ENCODE measurements at regions not wholly inside any gene's neighbourhood (a gene's known extent, or its start where the extent isn't known, plus 50 kb on each side); places are given as distances from the start of the nearest gene placed in this dataset.
"Not testable (repeated sequence)": the region's sequence is repeated elsewhere in the genome, so short reads cannot be mapped to it uniquely, and the experiment has no call there.

DNA sequence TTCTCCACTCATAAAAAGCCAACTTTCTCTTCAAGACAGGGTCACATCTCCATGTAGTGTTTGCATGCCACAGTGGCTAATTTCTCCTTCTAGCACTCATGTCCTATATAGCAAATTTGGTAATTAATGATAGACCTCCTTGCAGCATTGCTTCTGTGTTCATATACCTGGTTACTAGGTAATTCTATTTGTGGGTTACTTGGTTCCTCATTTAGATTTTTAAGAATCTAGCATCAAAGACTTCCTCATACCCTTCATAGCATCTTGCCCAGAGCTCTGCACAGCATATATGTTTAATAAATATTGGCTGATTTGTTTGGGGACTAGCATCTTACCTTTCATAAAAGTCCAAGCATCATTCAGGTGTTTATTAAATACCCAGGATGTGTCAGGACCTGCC, 152.1 kb downstream of the DUSP6 start:
- Mint-ChIP-seq H3K27ac (no peak overlapping the region), H3K36me3 (ENCODE audit: low read depth) (no peaks in the 10 kb centered on the region), H3K4me3 (no peak overlapping the region), H3K4me1 (ENCODE audit: low read depth) (peaks cover 13% of the 10 kb centered on the region), H3K9me3 (no peaks in the 10 kb centered on the region), H3K27me3 (no peaks in the 10 kb centered on the region)
- no peak for DNase-seq

DNA sequence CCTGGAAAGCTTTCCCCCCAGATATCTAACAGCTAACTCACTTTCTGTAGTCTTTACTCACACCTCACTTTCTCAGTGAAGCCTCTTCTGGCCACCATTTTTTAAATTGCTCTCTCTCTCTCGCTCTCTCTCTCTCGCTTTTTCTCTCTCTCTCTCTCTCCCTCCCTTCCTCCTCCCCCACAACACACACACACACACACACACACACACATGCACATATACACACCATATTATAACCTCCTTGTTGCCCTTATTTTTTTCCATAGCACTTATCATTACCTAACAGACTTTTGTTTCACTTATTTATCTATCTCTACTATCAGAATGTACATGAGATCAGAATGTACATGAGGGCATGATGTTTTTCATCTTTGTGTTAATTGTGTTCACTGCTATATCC, 156.8 kb downstream of the DUSP6 start:
- Mint-ChIP-seq H3K27me3 (no peaks in the 10 kb centered on the region), H3K4me1 (ENCODE audit: low read depth) (peaks cover 5% of the 10 kb centered on the region), H3K4me3 (no peak overlapping the region), H3K9me3 (peaks cover 6% of the 10 kb centered on the region), H3K27ac (no peak overlapping the region), H3K36me3 (ENCODE audit: low read depth) (no peaks in the 10 kb centered on the region)
- DNase-seq: no peak

DNA sequence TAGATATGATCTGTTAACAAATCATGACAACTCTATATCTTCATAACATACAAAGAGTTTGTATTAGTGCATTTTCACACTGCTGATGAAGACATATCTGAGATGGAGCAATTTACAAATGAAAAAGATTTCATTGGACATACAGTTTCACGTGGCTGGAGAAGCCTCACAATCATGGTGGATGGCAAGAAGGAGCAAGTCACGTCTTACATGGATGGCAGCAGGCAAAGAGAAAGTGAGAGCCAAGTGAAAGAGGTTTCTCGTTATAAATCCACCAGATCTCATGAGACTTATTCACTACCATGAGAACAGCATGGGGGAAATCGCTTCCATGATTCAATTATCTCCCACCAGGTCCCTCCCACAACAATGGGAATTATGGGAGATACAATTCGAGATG, 157.6 kb downstream of the DUSP6 start:
- no peaks in the 10 kb centered on the region for H3K27me3 Mint-ChIP-seq
- no peaks in the 10 kb centered on the region for H3K36me3 Mint-ChIP-seq (ENCODE audit: low read depth)

DNA sequence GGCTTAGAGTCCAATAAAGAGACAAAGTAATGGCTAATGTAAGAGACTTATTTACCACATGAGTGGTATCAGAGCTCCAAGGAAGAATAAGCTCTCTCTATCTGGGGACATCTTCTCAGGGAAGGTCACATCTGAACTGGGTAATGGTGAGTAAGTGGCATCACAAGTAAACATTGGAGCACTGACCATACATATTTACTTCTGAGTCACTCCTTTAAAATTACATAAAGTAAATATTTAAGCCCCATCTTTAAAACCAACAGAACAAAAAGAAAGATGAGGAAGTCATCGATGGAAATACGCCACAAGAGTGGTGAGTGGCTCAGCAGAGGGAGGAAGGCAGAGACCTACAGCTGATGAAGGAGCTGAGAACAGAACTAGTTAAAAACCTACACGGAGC, 159.9 kb downstream of the DUSP6 start:
- H3K4me3 Mint-ChIP-seq: no peak overlapping the region
- DNase-seq: no peak

More for the DNA sequence above, 157.6 kb downstream of the DUSP6 start:
- DNase-seq: no peak
- Mint-ChIP-seq H3K9me3 (peaks cover 9% of the 10 kb centered on the region), H3K4me1 (ENCODE audit: low read depth) (peaks cover 5% of the 10 kb centered on the region), H3K27ac (no peak overlapping the region), H3K4me3 (no peak overlapping the region)

DNA sequence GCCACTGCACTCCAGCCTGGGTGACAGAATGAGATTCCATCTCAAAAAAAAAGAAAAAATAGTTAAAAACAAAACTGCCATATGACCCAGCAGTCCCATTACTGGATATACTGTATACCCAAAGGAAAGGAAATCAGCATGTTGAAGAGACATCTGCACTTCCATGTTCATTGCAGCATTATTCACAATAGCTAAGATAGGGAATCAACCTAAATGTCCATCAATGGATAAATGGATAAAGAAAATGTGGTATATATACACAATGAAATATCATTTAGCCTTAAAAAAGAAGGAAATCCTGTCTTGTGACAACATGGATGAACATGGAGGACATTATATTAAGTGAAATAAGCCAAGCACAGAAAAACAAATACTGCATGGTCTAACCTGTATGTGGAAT, 160.7 kb downstream of the DUSP6 start:
- H3K4me1 Mint-ChIP-seq (ENCODE audit: low read depth); H3K27ac Mint-ChIP-seq; DNase-seq; H3K27me3 Mint-ChIP-seq; H3K4me3 Mint-ChIP-seq: not testable (repeated sequence)
- Mint-ChIP-seq H3K9me3 (peaks cover 26% of the 10 kb centered on the region), H3K36me3 (ENCODE audit: low read depth) (peaks cover 11% of the 10 kb centered on the region)

More for the DNA sequence above, 159.9 kb downstream of the DUSP6 start:
- peaks cover 26% of the 10 kb centered on the region for H3K9me3 Mint-ChIP-seq
- H3K36me3 Mint-ChIP-seq (ENCODE audit: low read depth): peaks cover 11% of the 10 kb centered on the region
- H3K27ac Mint-ChIP-seq: no peak overlapping the region
- no peaks in the 10 kb centered on the region for H3K27me3 Mint-ChIP-seq
- H3K4me1 Mint-ChIP-seq (ENCODE audit: low read depth): peaks cover 2% of the 10 kb centered on the region

DNA sequence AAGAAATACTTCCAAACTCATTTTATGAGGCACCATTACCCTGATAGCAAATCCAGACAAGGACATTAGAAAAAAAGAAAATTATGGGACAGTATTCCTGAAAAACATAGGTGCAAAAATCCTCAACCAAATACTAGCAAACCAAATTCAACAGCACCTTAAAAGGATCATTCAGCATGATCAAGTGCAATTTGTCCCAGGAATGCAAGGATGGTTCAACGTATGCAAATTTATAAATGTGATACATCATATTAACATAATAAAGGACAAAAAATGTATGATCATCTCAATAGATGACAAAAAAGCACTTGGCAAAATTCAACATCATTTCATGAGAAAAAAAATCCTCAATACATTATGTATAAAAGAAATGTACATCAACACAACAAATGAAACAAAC, 162.9 kb downstream of the DUSP6 start:
- Mint-ChIP-seq H3K27ac (no peak overlapping the region), H3K27me3 (no peaks in the 10 kb centered on the region), H3K36me3 (ENCODE audit: low read depth) (peaks cover 11% of the 10 kb centered on the region), H3K9me3 (peaks cover 26% of the 10 kb centered on the region), H3K4me3 (no peak overlapping the region), H3K4me1 (ENCODE audit: low read depth) (peaks cover 6% of the 10 kb centered on the region)
- DNase-seq: no peak

DNA sequence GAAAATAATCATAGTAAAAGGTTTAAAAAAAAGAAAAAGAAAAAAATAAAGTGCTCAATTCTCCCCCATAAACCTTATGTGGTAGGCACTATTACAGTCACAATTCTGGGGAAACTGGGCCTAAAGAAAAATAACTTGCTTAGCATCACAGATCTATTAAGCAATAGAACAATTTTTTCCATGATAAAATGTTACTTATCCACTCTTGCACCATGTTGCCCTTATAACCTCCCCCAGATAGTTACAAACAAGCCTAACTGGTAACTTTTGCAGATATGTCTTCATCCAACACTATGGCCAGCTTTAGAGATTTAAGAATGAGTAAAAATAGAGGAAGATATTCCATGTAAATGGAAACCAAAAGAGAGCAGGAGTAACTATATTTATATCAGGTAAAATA, 164.8 kb downstream of the DUSP6 start:
- H3K36me3 Mint-ChIP-seq (ENCODE audit: low read depth): peaks cover 11% of the 10 kb centered on the region
- DNase-seq: no peak
- peaks cover 14% of the 10 kb centered on the region for H3K4me1 Mint-ChIP-seq (ENCODE audit: low read depth)
- no peak overlapping the region for H3K4me3 Mint-ChIP-seq
- H3K27ac Mint-ChIP-seq: no peak overlapping the region
- no peaks in the 10 kb centered on the region for H3K27me3 Mint-ChIP-seq
- H3K9me3 Mint-ChIP-seq: peaks cover 33% of the 10 kb centered on the region

DNA sequence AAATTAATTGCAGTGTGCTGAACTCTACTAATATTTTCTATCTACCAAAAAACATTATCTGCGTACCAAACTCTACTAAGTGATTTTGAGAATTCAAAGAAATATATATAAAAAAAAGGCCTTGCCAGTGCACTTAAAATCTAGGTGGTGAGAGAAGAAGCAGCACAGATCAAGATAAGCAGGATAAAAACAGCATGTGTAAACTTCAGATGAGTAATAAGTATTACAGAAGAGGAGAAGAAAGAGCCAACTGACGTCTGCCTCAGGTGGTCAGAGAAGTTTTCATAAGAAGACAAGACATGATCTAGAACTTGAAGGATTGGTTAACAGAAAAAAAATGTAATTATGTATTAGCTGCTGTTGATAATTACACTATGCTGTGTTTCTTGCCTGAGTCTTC, 166.4 kb downstream of the DUSP6 start:
- no peaks in the 10 kb centered on the region for H3K27me3 Mint-ChIP-seq
- no peak overlapping the region for H3K27ac Mint-ChIP-seq
- peaks cover 28% of the 10 kb centered on the region for H3K4me1 Mint-ChIP-seq (ENCODE audit: low read depth)
- DNase-seq: no peak
- H3K36me3 Mint-ChIP-seq (ENCODE audit: low read depth): peaks cover 11% of the 10 kb centered on the region
- H3K9me3 Mint-ChIP-seq: peaks cover 28% of the 10 kb centered on the region
- no peak overlapping the region for H3K4me3 Mint-ChIP-seq

DNA sequence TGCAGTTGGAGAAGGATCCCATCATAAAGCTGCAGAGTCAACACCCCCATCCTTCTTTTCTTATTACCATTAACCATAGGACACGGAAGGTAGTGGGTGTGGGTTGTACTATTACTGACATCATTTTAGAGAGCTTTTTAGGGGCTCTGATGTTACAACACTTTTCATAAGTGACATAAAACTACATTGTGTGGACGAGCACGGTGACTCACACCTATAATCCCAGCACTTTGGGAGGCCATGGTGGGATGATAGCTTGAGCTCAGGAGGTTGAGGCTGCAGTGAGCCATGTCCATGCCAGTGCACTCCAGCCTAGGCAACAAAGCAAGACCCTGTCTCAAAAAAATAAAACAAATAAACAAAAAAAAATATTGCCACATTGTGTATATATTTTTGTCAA, 167.1 kb downstream of the DUSP6 start:
- DNase-seq: no peak
- Mint-ChIP-seq H3K9me3 (peaks cover 24% of the 10 kb centered on the region), H3K36me3 (ENCODE audit: low read depth) (peaks cover 11% of the 10 kb centered on the region), H3K4me1 (ENCODE audit: low read depth) (peaks cover 35% of the 10 kb centered on the region), H3K27ac (no peak overlapping the region), H3K27me3 (no peaks in the 10 kb centered on the region), H3K4me3 (no peak overlapping the region)

DNA sequence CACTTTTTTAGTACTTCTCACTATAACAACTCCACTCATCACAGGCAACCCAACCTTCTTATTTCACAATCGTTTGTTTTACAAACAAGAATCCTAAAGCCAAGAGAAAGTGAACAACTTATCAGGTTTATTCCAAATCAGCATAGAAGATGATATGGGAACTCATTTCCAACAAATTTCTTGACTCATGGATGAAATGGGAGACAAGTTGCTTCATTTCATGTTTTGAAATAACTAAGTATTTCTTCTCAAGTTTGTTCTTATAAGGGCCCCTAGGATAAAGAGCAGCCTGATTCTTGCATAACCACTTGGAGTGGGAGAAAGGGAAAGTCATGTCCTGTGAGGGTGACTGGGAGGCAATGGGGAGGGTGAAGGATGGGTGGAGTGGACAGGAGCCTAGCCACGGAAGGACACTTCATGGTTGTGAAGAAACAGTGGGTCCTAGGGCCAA, 168.3 kb downstream of the DUSP6 start:
- peaks cover 7% of the 10 kb centered on the region for H3K36me3 Mint-ChIP-seq (ENCODE audit: low read depth)
- H3K27ac Mint-ChIP-seq: no peak overlapping the region
- peaks cover 45% of the 10 kb centered on the region for H3K4me1 Mint-ChIP-seq (ENCODE audit: low read depth)
- H3K9me3 Mint-ChIP-seq: peaks cover 18% of the 10 kb centered on the region
- no peak overlapping the region for H3K4me3 Mint-ChIP-seq
- no peaks in the 10 kb centered on the region for H3K27me3 Mint-ChIP-seq
- no peak for DNase-seq

DNA sequence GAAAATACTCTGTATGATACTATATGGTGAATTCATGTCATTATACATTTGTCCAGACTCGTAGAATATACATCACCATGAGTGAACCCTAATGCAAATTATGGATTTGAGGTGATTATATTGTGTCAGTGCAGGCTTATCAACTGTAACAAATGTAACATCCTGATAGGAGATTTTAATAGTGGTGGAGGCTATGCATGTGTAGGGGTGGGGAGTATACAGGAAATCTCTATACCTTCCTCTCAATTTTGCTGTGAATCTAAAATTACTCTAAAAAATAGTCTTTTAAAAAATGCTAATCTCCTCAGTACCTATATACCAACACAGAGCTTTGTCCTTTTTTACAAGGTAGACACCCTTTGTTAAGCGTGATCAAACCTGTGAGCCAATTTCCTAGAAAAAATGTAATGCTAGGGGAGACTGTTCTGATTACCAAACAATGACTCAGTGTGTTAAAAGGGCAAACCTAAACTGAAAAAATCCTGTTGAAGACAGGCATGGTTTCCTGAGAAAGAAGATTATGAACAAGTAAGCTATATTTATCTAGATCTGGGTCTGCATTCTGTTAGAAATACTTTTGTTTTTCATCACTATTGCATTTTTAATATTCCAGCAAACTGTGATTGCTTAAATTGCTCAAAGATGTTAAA, 170.9 kb downstream of the DUSP6 start:
- peaks cover 6% of the 10 kb centered on the region for H3K9me3 Mint-ChIP-seq
- peaks cover 63% of the 10 kb centered on the region for H3K4me1 Mint-ChIP-seq (ENCODE audit: low read depth)
- no peaks in the 10 kb centered on the region for H3K36me3 Mint-ChIP-seq (ENCODE audit: low read depth)
- peak overlapping the region; percentile 81 for H3K27ac Mint-ChIP-seq
- peak overlapping the region; percentile 2 for H3K4me3 Mint-ChIP-seq
- H3K27me3 Mint-ChIP-seq: no peaks in the 10 kb centered on the region
- no peak for DNase-seq

DNA sequence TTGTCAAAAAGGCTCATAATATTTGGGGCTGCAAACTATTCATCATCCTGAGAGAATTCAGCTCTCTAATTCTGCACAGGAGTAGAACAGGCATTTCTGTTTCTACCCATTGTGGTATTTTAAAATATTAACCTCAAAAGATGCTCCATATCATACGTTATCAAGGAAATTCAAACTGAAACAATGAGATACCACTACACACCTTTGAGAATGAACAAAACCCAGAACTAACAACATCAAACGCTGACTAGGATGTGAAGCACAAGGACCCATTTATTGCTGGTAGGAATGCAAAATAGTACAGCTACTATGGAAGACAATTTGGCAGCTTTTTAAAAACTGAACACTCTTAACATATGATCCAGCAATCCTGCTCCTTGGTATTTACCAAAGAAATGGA, 171.8 kb downstream of the DUSP6 start:
- DNase-seq: no peak
- no peaks in the 10 kb centered on the region for H3K36me3 Mint-ChIP-seq (ENCODE audit: low read depth)
- peak overlapping the region; percentile 81 for H3K27ac Mint-ChIP-seq
- H3K4me1 Mint-ChIP-seq (ENCODE audit: low read depth): peaks cover 60% of the 10 kb centered on the region
- peaks cover 6% of the 10 kb centered on the region for H3K9me3 Mint-ChIP-seq
- H3K4me3 Mint-ChIP-seq: peak overlapping the region; percentile 1
- H3K27me3 Mint-ChIP-seq: no peaks in the 10 kb centered on the region

DNA sequence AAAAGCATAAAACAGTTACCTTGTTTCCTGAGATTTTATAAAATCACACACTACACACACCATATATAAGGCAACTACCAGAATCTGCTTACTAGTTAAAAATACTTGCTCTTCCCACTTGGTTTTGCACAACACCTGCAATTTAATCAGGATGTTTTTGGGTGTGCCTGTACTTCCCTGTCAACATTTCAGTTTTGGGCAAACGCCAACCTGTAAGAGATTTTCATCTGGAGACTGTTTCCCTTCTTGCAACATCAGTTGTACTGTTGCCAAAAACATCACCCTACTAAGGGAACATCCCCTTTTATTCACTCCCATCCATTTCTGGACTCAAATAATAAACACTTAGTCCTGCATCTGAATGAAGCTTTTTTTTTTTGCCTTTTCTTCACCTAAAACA, 172.3 kb downstream of the DUSP6 start:
- H3K4me3 Mint-ChIP-seq: peak overlapping the region; percentile 1
- H3K4me1 Mint-ChIP-seq (ENCODE audit: low read depth): peaks cover 60% of the 10 kb centered on the region
- no peaks in the 10 kb centered on the region for H3K27me3 Mint-ChIP-seq
- peak overlapping the region; percentile 81 for H3K27ac Mint-ChIP-seq
- H3K36me3 Mint-ChIP-seq (ENCODE audit: low read depth): no peaks in the 10 kb centered on the region
- H3K9me3 Mint-ChIP-seq: peaks cover 6% of the 10 kb centered on the region
- DNase-seq: no peak

DNA sequence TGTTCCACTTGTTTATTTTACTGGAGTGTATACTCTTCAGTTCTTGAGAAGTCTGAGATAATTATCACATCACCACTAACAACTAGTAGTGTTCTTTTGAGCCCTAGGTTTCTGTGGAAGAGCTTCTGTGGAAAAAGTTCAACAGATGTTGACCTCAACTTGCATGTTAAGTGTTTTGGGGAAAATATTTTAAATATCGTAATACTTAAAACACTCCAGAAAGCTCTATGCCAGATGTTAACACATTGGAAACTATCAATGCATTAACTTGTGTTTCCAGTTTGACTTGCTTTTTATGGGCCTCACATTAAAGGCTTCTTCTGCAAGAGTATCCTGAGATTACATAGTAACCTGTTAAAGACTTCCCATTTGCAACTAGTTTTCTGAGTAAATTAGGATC, 173.1 kb downstream of the DUSP6 start:
- peaks cover 60% of the 10 kb centered on the region for H3K4me1 Mint-ChIP-seq (ENCODE audit: low read depth)
- H3K27ac Mint-ChIP-seq: no peak overlapping the region
- no peak for DNase-seq
- no peaks in the 10 kb centered on the region for H3K27me3 Mint-ChIP-seq
- no peak overlapping the region for H3K4me3 Mint-ChIP-seq
- H3K36me3 Mint-ChIP-seq (ENCODE audit: low read depth): no peaks in the 10 kb centered on the region
- peaks cover 6% of the 10 kb centered on the region for H3K9me3 Mint-ChIP-seq

DNA sequence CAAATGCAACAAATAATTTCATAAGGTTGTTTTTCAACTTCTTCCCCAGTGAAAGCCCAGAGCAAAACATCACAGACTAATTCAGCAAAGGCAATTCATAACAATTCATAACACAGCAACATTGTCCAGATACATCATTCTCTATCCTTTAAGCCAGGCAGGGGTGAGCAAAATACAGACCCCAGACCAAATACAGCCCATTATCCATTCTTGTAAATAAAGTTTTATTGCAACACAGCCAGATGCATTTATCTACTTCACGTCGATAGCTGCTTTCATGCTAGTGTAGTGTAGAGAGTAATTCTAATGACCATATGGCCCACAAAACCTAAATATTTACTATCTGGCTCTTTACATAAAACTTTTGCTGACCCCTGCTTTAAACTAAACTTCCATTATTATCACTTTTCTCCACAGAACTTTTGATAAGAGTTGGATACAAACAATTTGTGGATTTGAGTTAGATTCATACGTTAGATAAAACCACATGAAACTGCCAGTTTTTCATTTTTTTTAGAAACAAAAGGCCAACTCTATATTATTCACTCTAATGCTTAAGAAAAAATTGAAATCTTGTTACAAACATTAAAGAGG, 174.4 kb downstream of the DUSP6 start:
- Mint-ChIP-seq H3K27me3 (no peaks in the 10 kb centered on the region), H3K4me1 (ENCODE audit: low read depth) (peaks cover 57% of the 10 kb centered on the region), H3K4me3 (no peak overlapping the region), H3K9me3 (no peaks in the 10 kb centered on the region), H3K36me3 (ENCODE audit: low read depth) (no peaks in the 10 kb centered on the region), H3K27ac (no peak overlapping the region)
- no peak for DNase-seq
